SU-DHL-6 (cell line): ENCODE measurements at regions not wholly inside any gene's neighbourhood (a gene's known extent, or its start where the extent isn't known, plus 50 kb on each side); places are given as distances from the start of the nearest gene placed in this dataset.

Source experiments
- H2AFZ ChIP-seq: fragments of 200-600 bp; sonication (generic); 2 replicates; pipeline ENCODE4 v1.6.1; 2014; ENCODE audit warnings: low read depth, mild to moderate bottlenecking, moderate library complexity, mixed read lengths, antibody characterized with exemption, low read length; ENCODE audit not compliant: severe bottlenecking
- H3F3A ChIP-seq: fragments of 200-600 bp; shearing (Covaris generic); 2 replicates; pipeline ENCODE4 v1.6.0; 2016; ENCODE audit warnings: antibody characterized with exemption, mild to moderate bottlenecking; ENCODE audit not compliant: insufficient read depth
- H3K27ac ChIP-seq: fragments of 200-600 bp; sonication (generic); 2 replicates; pipeline ENCODE4 v1.5.1; 2016; ENCODE audit warnings: low read depth, mild to moderate bottlenecking, low read length, moderate library complexity, mixed read lengths
- H3K27me3 ChIP-seq: fragments of 200-600 bp; sonication (generic), shearing (Covaris generic); 2 replicates; pipeline ENCODE4 v1.6.0; 2014; ENCODE audit warnings: mild to moderate bottlenecking, low read length
- H3K36me3 ChIP-seq: fragments of 200-600 bp; sonication (generic); 2 replicates; pipeline ENCODE4 v1.6.1; 2014; ENCODE audit warnings: mild to moderate bottlenecking, low read length, mixed read lengths
- H3K4me2 ChIP-seq: fragments of 300-600, 200-600 bp; shearing (Covaris generic), sonication (generic); 2 replicates; pipeline ENCODE4 v1.6.0; 2014; ENCODE audit warnings: low read length, low read depth, mild to moderate bottlenecking; ENCODE audit not compliant: poor library complexity, severe bottlenecking
- H3K4me3 ChIP-seq: fragments of 200-600 bp; sonication (generic); 2 replicates; pipeline ENCODE4 v1.5.1; 2014; ENCODE audit warnings: antibody characterized with exemption, low read length, mild to moderate bottlenecking, mixed read lengths; ENCODE audit not compliant: insufficient read depth, poor library complexity, severe bottlenecking
- H3K79me2 ChIP-seq: fragments of 200-600 bp; sonication (generic); 2 replicates; pipeline ENCODE4 v1.6.1; 2014; ENCODE audit warnings: mild to moderate bottlenecking, low read length, moderate library complexity; ENCODE audit not compliant: insufficient read depth
- H3K9ac ChIP-seq: fragments of 200-600 bp; sonication (generic); 2 replicates; pipeline ENCODE4 v1.7.0; 2014; ENCODE audit warnings: mild to moderate bottlenecking, low read length
- H3K9me2 ChIP-seq: fragments of 200-600 bp; sonication (generic); replicated peaks from 2 replicates; pipeline ENCODE4 v1.6.1; 2014; ENCODE audit warnings: low read length; ENCODE audit not compliant: insufficient read depth
- H3K9me3 ChIP-seq: fragments of 200-600 bp; sonication (generic); 2 replicates; pipeline ENCODE4 v1.6.1; 2014; ENCODE audit warnings: low read length, mixed read lengths; ENCODE audit not compliant: insufficient read depth
- H4K20me1 ChIP-seq: fragments of 200-600 bp; sonication (generic); 2 replicates; pipeline ENCODE4 v1.6.1; 2014; ENCODE audit warnings: low read depth, mild to moderate bottlenecking, antibody characterized with exemption, low read length, moderate library complexity, mixed read lengths
- CTCF ChIP-seq: fragments of 200-600 bp; sonication (generic); IDR thresholded peaks from one replicate; pipeline ENCODE4 v1.5.1; 2017; ENCODE audit warnings: antibody characterized with exemption, mild to moderate bottlenecking, low read length, moderate library complexity; ENCODE audit not compliant: insufficient read depth, poor library complexity, severe bottlenecking
- EZH2phosphoT487 ChIP-seq: fragments of 200-600 bp; sonication (generic), shearing (Covaris generic); conservative IDR thresholded peaks from 2 replicates; pipeline ENCODE4 v1.6.1; 2018; ENCODE audit warnings: mild to moderate bottlenecking, antibody characterized with exemption, low read length, moderate library complexity, mixed read lengths

- Histone ChIP-seq H3K9ac (no peak overlapping the region), H3K9me3 (no peaks in the 10 kb centered on the region), H3K79me2 (no peaks in the 10 kb centered on the region), H3K4me3 (no peak overlapping the region), H3K36me3 (no peaks in the 10 kb centered on the region), H3K9me2 (no peaks in the 10 kb centered on the region), H3F3A (no peaks in the 10 kb centered on the region), H3K4me2 (no peak overlapping the region), H4K20me1 (no peaks in the 10 kb centered on the region), H2AFZ (no peak overlapping the region), H3K27me3 (no peaks in the 10 kb centered on the region), H3K27ac (no peak overlapping the region)
- TF ChIP-seq EZH2phosphoT487: no peak
- TF ChIP-seq CTCF: no peak
These were observed 108.9 kb upstream of the STARD13 start for GRCh38 chr13:33394294-33394932.

DNA sequence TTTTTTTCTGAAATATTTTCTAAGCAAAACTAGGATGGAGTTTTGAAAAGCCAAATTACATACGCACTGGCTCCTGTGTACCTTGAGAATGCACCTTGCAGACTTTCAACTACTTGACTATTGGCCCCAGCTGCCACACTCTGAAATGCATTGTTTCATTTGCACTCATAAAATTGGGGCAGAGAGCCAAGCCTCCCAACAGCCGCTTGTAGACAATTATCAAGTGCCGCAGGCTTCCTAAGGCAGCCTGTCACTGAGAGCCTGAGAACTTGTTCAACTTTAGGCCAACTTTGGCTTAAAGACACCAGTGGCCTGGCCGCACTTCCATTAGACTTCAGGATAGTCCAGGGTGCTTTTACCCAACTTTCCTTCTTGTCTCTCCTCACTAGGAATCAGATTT, 115.7 kb upstream of the STARD13 start:
- Histone ChIP-seq H3K4me2 (no peak overlapping the region), H2AFZ (no peak overlapping the region)
- TF ChIP-seq EZH2phosphoT487 (no peak), CTCF (no peak)

GRCh38 chr13:33402975-33403374, 117.4 kb upstream of the STARD13 start:
- Histone ChIP-seq H3K4me3 (no peak overlapping the region), H3K79me2 (no peaks in the 10 kb centered on the region), H2AFZ (no peak overlapping the region)

More for the DNA sequence above, 115.7 kb upstream of the STARD13 start:
- H3F3A ChIP-seq: no peaks in the 10 kb centered on the region
- no peak overlapping the region for H3K4me3 ChIP-seq
- H3K9me2 ChIP-seq: no peaks in the 10 kb centered on the region
- H3K79me2 ChIP-seq: no peaks in the 10 kb centered on the region
- H3K27me3 ChIP-seq: no peaks in the 10 kb centered on the region
- no peak overlapping the region for H3K27ac ChIP-seq
- no peaks in the 10 kb centered on the region for H3K36me3 ChIP-seq
- H3K9me3 ChIP-seq: no peaks in the 10 kb centered on the region
- H3K9ac ChIP-seq: no peak overlapping the region
- no peaks in the 10 kb centered on the region for H4K20me1 ChIP-seq

More at GRCh38 chr13:33402975-33403374, 117.4 kb upstream of the STARD13 start:
- H3K27ac ChIP-seq: no peak overlapping the region
- H3K36me3 ChIP-seq: no peaks in the 10 kb centered on the region
- H3K9me3 ChIP-seq: no peaks in the 10 kb centered on the region
- no peaks in the 10 kb centered on the region for H3K27me3 ChIP-seq
- H4K20me1 ChIP-seq: no peaks in the 10 kb centered on the region
- H3K4me2 ChIP-seq: no peak overlapping the region
- H3K9ac ChIP-seq: no peak overlapping the region
- H3K9me2 ChIP-seq: no peaks in the 10 kb centered on the region
- no peaks in the 10 kb centered on the region for H3F3A ChIP-seq
- TF ChIP-seq CTCF (no peak), EZH2phosphoT487 (no peak)
